ENCODE measurements at regions not wholly inside any gene's neighbourhood (a gene's known extent, or its start where the extent isn't known, plus 50 kb on each side); places are given as distances from the start of the nearest gene placed in this dataset.
"Not testable (repeated sequence)": the region's sequence is repeated elsewhere in the genome, so short reads cannot be mapped to it uniquely, and the experiment has no call there.

GRCh38 chr10:33100781-33101391 lies 142.9 kb upstream of the ITGB1 start:
- DNase-seq = no peak

GRCh38 chr10:33099748-33100147 lies 141.7 kb upstream of the ITGB1 start:
- DNase-seq = peak; percentile 67

- DNase-seq = no peak
Measured at GRCh38 chr10:33098951-33099663, 141.1 kb upstream of the ITGB1 start.

GRCh38 chr10:33095867-33096815 lies 138.1 kb upstream of the ITGB1 start:
- DNase-seq = no peak

GRCh38 chr10:33094263-33095051 lies 136.4 kb upstream of the ITGB1 start:
- no peak for DNase-seq

GRCh38 chr10:33093362-33093761 lies 135.3 kb upstream of the ITGB1 start:
- no peak for DNase-seq

GRCh38 chr10:33092596-33092995 lies 134.6 kb upstream of the ITGB1 start:
- DNase-seq = no peak

- DNase-seq = no peak
Measured at GRCh38 chr10:33091201-33091600, 133.2 kb upstream of the ITGB1 start.

- DNase-seq = no peak
Measured at GRCh38 chr10:33088990-33089389, 131.0 kb upstream of the ITGB1 start.

- no peak for DNase-seq
Measured at GRCh38 chr10:33087922-33088321, 129.9 kb upstream of the ITGB1 start.

GRCh38 chr10:33087152-33087551 lies 129.1 kb upstream of the ITGB1 start:
- no peak for DNase-seq

GRCh38 chr10:33086100-33086499 lies 128.1 kb upstream of the ITGB1 start:
- no peak for DNase-seq

- no peak for DNase-seq
Measured at GRCh38 chr10:33085313-33085833, 127.3 kb upstream of the ITGB1 start.

GRCh38 chr10:33084453-33084852 lies 126.4 kb upstream of the ITGB1 start:
- no peak for DNase-seq

- no peak for DNase-seq
Measured at GRCh38 chr10:33082373-33082895, 124.4 kb upstream of the ITGB1 start.

GRCh38 chr10:33080467-33080866 lies 122.4 kb upstream of the ITGB1 start:
- DNase-seq = not testable (repeated sequence)

- DNase-seq = no peak
Measured at GRCh38 chr10:33074443-33074842, 116.4 kb upstream of the ITGB1 start.

GRCh38 chr10:33073641-33074415 lies 115.8 kb upstream of the ITGB1 start:
- DNase-seq = peak; percentile 10

GRCh38 chr10:33071857-33072256 lies 113.8 kb upstream of the ITGB1 start:
- no peak for DNase-seq

GRCh38 chr10:33070101-33070500 lies 112.1 kb upstream of the ITGB1 start:
- DNase-seq = no peak

GRCh38 chr10:33067917-33068316 lies 109.9 kb upstream of the ITGB1 start:
- no peak for DNase-seq
